ENCODE measurements at regions not wholly inside any gene's neighbourhood (a gene's known extent, or its start where the extent isn't known, plus 50 kb on each side); places are given as distances from the start of the nearest gene placed in this dataset.
"Not testable (repeated sequence)": the region's sequence is repeated elsewhere in the genome, so short reads cannot be mapped to it uniquely, and the experiment has no call there.

DNA sequence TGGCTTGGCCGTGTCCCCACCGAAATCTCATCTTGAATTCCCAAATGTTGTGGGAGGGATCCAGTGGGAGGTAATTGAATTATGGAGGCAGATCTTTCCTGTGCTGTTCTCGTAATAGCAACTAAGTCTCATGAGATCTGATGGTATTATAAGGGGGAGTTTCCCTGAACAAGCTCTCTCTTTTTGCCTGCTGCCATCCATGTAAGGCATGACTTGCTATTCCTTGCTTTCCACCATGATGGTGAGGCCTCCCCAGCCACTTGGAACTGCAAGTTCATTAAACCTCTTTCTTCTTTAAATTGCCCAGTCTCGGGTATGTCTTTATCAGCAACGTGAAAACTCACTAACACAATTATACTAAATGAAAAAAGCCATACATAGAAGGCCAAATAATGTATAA is 101.3 kb upstream of the LYPLAL1 start:
- WGBS, 2 donors: 84 to 86% methylated on average over 5 of the region's 5 CpGs
- intact Hi-C loops (cut with DNase I): no loop called here
- DNase-seq: no peak
- H3K4me3 ChIP-seq: no peak overlapping the region
- no peak for TF ChIP-seq POLR2A (IDR thresholded peaks at IDR 0.05)
- TF ChIP-seq, protein P1, sequence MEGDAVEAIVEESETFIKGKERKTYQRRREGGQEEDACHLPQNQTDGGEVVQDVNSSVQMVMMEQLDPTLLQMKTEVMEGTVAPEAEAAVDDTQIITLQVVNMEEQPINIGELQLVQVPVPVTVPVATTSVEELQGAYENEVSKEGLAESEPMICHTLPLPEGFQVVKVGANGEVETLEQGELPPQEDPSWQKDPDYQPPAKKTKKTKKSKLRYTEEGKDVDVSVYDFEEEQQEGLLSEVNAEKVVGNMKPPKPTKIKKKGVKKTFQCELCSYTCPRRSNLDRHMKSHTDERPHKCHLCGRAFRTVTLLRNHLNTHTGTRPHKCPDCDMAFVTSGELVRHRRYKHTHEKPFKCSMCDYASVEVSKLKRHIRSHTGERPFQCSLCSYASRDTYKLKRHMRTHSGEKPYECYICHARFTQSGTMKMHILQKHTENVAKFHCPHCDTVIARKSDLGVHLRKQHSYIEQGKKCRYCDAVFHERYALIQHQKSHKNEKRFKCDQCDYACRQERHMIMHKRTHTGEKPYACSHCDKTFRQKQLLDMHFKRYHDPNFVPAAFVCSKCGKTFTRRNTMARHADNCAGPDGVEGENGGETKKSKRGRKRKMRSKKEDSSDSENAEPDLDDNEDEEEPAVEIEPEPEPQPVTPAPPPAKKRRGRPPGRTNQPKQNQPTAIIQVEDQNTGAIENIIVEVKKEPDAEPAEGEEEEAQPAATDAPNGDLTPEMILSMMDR (IDR thresholded peaks at IDR 0.05): no peak
- no peaks in the 10 kb centered on the region for H3K4me1 ChIP-seq
- H3K27me3 ChIP-seq: no peaks in the 10 kb centered on the region
- no peaks in the 10 kb centered on the region for H3K9me3 ChIP-seq
- H3K27ac ChIP-seq: no peak overlapping the region
- no peaks in the 10 kb centered on the region for H3K36me3 ChIP-seq

DNA sequence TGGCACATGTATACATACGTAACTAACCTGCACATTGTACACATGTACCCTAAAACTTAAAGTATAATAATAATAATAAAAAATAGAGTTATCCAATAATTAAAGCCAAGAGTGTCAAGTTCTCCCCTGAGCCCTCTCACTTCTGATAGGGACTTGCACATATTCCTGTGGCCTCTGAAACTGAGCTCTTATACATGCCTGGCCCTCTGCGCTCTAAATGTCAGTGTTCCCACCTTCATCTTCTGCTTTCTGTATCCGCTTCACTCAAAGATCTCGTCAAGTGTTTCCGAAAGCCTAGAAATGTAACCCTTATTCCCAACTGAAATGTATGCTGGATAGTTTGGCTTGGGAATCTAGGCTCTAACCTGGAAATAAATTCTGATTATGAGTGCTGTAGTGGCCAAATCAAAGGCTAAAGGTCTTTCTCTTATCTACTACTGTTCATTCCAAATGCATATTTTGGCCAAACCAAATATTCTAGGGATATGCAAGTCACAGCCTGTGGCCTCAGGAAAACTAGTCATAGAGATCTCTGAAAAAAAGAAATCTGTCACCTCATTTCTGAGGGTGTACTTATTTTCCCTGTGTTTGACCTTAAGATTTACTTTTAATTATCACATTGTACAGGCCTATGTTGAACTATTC is 99.5 kb upstream of the LYPLAL1 start:
- Histone ChIP-seq H3K9me3 (no peaks in the 10 kb centered on the region), H3K4me3 (no peak overlapping the region), H3K27ac (no peak overlapping the region), H3K36me3 (no peaks in the 10 kb centered on the region), H3K4me1 (no peaks in the 10 kb centered on the region), H3K27me3 (no peaks in the 10 kb centered on the region)
- 91 to 92% methylated on average over 4 to 5 of the region's 5 CpGs for WGBS, 2 donors
- no peak for TF ChIP-seq POLR2A (IDR thresholded peaks at IDR 0.05)
- TF ChIP-seq, protein P1 (IDR thresholded peaks at IDR 0.05): no peak
- no peak for DNase-seq
- intact Hi-C loops (cut with DNase I): no loop called here

DNA sequence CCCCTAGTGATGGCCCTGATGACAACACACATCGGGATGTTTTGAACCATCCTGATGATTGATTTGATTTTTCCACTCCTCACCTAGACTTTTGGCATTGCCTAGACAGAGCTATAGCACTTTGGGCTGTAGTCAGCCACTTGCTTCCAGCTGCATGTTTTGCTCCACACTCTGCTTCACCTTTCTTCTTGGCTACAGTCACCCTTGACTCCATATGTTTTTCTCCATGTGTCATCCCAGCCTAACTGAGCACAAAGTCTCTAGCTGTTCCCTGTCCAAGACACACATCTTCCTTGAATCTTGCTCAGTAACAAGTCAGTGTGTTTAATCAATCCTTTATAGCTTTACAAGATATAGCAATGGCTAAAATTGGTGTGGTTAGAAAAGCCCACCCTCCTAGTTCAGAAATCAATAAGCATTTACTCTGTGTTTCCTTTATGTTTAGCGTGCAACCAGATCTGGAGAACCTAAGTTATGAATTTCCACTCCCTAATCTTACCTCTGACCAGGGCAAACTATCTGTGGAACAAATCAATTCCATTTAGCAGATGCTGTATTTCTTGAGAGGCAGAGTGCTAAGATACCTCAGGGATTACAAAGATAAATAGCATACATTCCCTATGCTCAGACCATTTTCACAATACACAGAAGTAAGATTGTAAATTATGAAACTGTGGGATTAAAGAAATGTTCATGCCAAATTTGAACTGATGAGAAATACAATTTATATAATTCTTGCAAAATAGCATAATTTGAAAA is 98.4 kb upstream of the LYPLAL1 start:
- DNase-seq: no peak
- intact Hi-C loops (cut with DNase I): no loop called here

DNA sequence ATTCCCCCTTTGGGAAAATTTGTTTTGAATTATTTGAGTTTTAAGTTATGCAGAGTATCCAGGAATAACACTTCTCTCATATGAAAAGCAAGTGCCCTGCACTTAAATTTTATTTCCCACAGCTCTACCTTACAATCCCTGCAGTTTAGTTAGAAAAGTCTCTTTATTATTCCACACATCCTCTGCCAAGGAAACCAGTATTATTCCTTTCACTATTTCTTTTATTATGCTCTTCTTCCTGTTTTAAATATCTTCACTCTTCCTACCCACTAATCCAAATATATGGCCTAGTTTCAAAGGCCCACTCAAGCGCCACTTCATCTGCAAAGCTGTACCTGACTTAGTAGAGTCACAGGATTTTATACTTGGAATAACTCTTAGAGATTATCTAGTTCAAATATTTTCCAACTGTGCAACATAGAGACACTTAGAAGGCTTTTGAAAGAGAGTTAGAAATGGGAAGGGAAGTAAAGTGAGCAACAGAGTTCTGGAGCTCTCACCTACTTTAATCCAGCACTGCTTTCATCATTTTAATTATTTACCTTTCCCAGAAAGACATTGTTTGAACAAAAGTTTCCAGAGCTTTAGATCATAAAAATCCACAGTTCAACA is 97.2 kb upstream of the LYPLAL1 start:
- Histone ChIP-seq H3K27ac (no peak overlapping the region), H3K36me3 (no peaks in the 10 kb centered on the region), H3K4me3 (no peak overlapping the region), H3K4me1 (no peaks in the 10 kb centered on the region), H3K9me3 (no peaks in the 10 kb centered on the region), H3K27me3 (no peaks in the 10 kb centered on the region)
- 70 to 100% methylated on average over 1 of the region's 1 CpG for WGBS, 2 donors
- TF ChIP-seq, protein P1 (IDR thresholded peaks at IDR 0.05): no peak
- no peak for TF ChIP-seq POLR2A (IDR thresholded peaks at IDR 0.05)
- no peak for DNase-seq
- intact Hi-C loops (cut with DNase I): no loop called here

More for the DNA sequence above, 98.4 kb upstream of the LYPLAL1 start:
- Histone ChIP-seq H3K27ac (no peak overlapping the region), H3K4me1 (no peaks in the 10 kb centered on the region), H3K27me3 (no peaks in the 10 kb centered on the region), H3K9me3 (no peaks in the 10 kb centered on the region), H3K4me3 (no peak overlapping the region), H3K36me3 (no peaks in the 10 kb centered on the region)
- whole genome bisulfite sequencing, 2 donors: 57 to 97% methylated on average over 2 of the region's 2 CpGs
- no peak for TF ChIP-seq POLR2A (IDR thresholded peaks at IDR 0.05)
- TF ChIP-seq, protein P1 (IDR thresholded peaks at IDR 0.05): no peak

DNA sequence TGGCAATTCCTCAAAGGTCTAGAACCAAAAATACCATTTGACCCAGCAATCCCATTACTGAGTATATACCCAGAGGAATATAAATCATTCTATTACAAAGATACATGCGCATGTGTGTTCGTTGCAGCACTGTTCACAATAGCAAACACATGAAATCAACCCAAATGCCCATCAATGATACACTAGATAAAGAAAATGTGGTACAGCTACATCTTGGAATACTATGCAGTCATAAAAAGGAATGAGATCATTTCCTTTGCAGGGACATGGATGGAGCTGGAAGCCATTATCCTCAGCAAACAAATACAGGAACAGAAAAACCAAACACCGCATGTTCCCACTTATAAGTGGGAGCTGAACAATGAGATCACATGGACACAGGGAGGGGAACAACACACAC is 95.9 kb upstream of the LYPLAL1 start:
- 94 to 95% methylated on average over 3 of the region's 3 CpGs for WGBS, 2 donors
- H3K27ac ChIP-seq; H3K27me3 ChIP-seq; H3K4me3 ChIP-seq; H3K36me3 ChIP-seq; intact Hi-C loops (cut with DNase I); H3K9me3 ChIP-seq; H3K4me1 ChIP-seq; DNase-seq: not testable (repeated sequence)

Data from esophagus squamous epithelium (tissue), 5 donors.